Karpas-422 (cell line): ENCODE measurements at regions not wholly inside any gene's neighbourhood (a gene's known extent, or its start where the extent isn't known, plus 50 kb on each side); places are given as distances from the start of the nearest gene placed in this dataset.

Experiments used
- DNase-seq: peaks from one replicate; pipeline ENCODE4 v3.0.0-alpha.2; 2015
- H2AFZ ChIP-seq: fragments of 200-600 bp; sonication (generic); 2 replicates; pipeline ENCODE4 v1.6.1; 2014; ENCODE audit warnings: antibody characterized with exemption, low read length, mixed read lengths
- H3K27ac ChIP-seq: fragments of 200-600 bp; sonication (generic); 2 replicates; pipeline ENCODE4 v1.5.1; 2014; ENCODE audit warnings: mild to moderate bottlenecking, low read length, moderate library complexity
- H3K27me3 ChIP-seq: fragments of 200-600 bp; sonication (generic); 2 replicates; pipeline ENCODE4 v1.6.1; 2014; ENCODE audit warnings: low read length, mixed read lengths
- H3K36me3 ChIP-seq: fragments of 200-600 bp; sonication (generic); 2 replicates; pipeline ENCODE4 v1.6.1; 2014; ENCODE audit warnings: low read length, mixed read lengths; ENCODE audit not compliant: insufficient read depth
- H3K4me1 ChIP-seq: fragments of 200-600 bp; sonication (generic); 2 replicates; pipeline ENCODE4 v1.6.1; 2014; ENCODE audit warnings: mild to moderate bottlenecking, low read length, mixed read lengths
- H3K4me2 ChIP-seq: fragments of 200-600 bp; sonication (generic); 2 replicates; pipeline ENCODE4 v1.6.1; 2014; ENCODE audit warnings: low read length, low read depth, mild to moderate bottlenecking; ENCODE audit not compliant: poor library complexity, severe bottlenecking
- H3K4me3 ChIP-seq: fragments of 200-600 bp; sonication (generic); 2 replicates; pipeline ENCODE4 v1.5.1; 2014; ENCODE audit warnings: mild to moderate bottlenecking, antibody characterized with exemption, low read length, mixed read lengths
- H3K79me2 ChIP-seq: fragments of 200-600 bp; sonication (generic); 2 replicates; pipeline ENCODE4 v1.6.1; 2014; ENCODE audit warnings: mild to moderate bottlenecking, low read length, mixed read lengths
- H3K9ac ChIP-seq: fragments of 200-600 bp; sonication (generic); 2 replicates; pipeline ENCODE4 v1.6.0; 2014; ENCODE audit warnings: low read length
- H3K9me2 ChIP-seq: fragments of 200-600 bp; sonication (generic), shearing (Covaris generic); replicated peaks from 2 replicates; pipeline ENCODE4 v1.6.0; 2014; ENCODE audit warnings: mild to moderate bottlenecking, low read length, moderate library complexity; ENCODE audit not compliant: insufficient read depth
- H3K9me3 ChIP-seq: fragments of 300-700, 200-600 bp; sonication (generic); 2 replicates; pipeline ENCODE4 v1.6.1; 2014; ENCODE audit warnings: low read length, mixed read lengths
- H4K20me1 ChIP-seq: fragments of 200-600 bp; sonication (generic); 2 replicates; pipeline ENCODE4 v1.6.1; 2014; ENCODE audit warnings: mild to moderate bottlenecking, antibody characterized with exemption, low read length, low read depth; ENCODE audit not compliant: insufficient read depth

DNA sequence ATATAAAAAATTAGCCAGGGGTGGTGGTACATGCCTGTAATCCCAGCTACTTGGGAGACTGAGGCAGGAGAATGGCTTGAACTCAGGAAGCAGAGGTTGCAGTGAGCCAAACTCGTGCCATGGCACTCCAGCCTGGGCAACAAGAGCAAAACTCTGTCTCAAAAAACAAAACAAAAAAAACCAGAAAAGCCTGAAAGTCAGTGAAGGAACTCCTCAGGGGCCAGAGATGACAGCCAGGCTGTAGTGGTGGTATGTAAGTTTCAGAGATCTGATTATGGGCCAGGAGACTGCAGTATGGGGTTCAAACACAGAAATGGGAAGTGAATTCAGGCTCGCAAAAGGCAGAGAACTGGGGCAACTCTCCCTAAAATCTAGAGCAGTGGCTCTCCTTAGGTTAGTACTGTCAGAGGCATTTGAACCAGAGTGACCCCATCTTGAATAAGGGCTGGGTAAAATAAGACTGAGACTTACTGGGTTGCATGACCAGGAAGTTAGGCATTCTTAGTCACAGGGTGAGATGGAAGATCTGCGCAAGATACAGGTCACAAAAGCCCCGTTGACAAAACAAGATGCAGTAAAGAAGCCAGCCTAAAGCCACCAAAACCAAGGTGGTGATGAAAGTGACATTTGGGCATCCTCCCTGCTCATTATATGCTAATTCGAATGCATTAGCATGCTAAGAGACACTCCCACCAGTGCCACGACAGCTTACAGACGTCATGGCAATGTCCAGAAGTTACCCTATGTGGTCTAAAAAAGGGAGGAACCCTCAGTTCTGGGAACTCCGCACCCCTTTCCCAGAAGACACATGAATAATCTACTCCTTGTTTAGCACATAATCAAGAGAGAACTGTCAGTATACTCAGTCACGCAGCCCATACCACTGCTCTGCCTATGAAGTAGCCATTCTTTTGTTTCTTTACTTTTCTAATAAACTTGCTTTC lies 120.2 kb upstream of the XYLT1 start:
- H3K79me2 ChIP-seq: no peaks in the 10 kb centered on the region

GRCh38 chr16:17589898-17590297 lies 119.1 kb upstream of the XYLT1 start:
- peaks cover 5% of the 10 kb centered on the region for H3K9me3 ChIP-seq

More for the DNA sequence above, 120.2 kb upstream of the XYLT1 start:
- no peak overlapping the region for H3K9ac ChIP-seq
- H4K20me1 ChIP-seq: no peaks in the 10 kb centered on the region
- no peak overlapping the region for H2AFZ ChIP-seq
- H3K4me2 ChIP-seq: no peak overlapping the region
- no peak overlapping the region for H3K27ac ChIP-seq
- H3K9me2 ChIP-seq: no peaks in the 10 kb centered on the region
- no peaks in the 10 kb centered on the region for H3K36me3 ChIP-seq
- no peaks in the 10 kb centered on the region for H3K9me3 ChIP-seq
- H3K27me3 ChIP-seq: no peaks in the 10 kb centered on the region
- H3K4me1 ChIP-seq: peaks cover 2% of the 10 kb centered on the region; the same call in 1 of the 2 replicates
- no peak for DNase-seq
- no peak overlapping the region for H3K4me3 ChIP-seq

GRCh38 chr16:17585449-17586074 lies 114.8 kb upstream of the XYLT1 start:
- no peaks in the 10 kb centered on the region for H3K4me1 ChIP-seq
- H3K9ac ChIP-seq: no peak overlapping the region
- no peaks in the 10 kb centered on the region; the same call in 1 of the 2 replicates for H3K27me3 ChIP-seq
- no peak for DNase-seq
- H3K36me3 ChIP-seq: no peaks in the 10 kb centered on the region
- no peaks in the 10 kb centered on the region for H3K9me2 ChIP-seq
- H3K4me2 ChIP-seq: no peak overlapping the region
- no peaks in the 10 kb centered on the region for H3K79me2 ChIP-seq
- H2AFZ ChIP-seq: no peak overlapping the region
- no peak overlapping the region for H3K4me3 ChIP-seq
- peaks cover 9% of the 10 kb centered on the region for H3K9me3 ChIP-seq
- no peak overlapping the region for H3K27ac ChIP-seq
- no peaks in the 10 kb centered on the region for H4K20me1 ChIP-seq

More at GRCh38 chr16:17589898-17590297, 119.1 kb upstream of the XYLT1 start:
- H4K20me1 ChIP-seq: no peaks in the 10 kb centered on the region
- no peaks in the 10 kb centered on the region for H3K36me3 ChIP-seq
- H3K4me2 ChIP-seq: no peak overlapping the region
- H3K27me3 ChIP-seq: no peaks in the 10 kb centered on the region; the same call in 1 of the 2 replicates
- H3K9ac ChIP-seq: no peak overlapping the region
- H3K9me2 ChIP-seq: no peaks in the 10 kb centered on the region
- no peak overlapping the region for H2AFZ ChIP-seq
- H3K4me3 ChIP-seq: no peak overlapping the region
- no peak overlapping the region for H3K27ac ChIP-seq
- peaks cover 2% of the 10 kb centered on the region; the same call in 1 of the 2 replicates for H3K4me1 ChIP-seq
- no peaks in the 10 kb centered on the region for H3K79me2 ChIP-seq
- DNase-seq: no peak

GRCh38 chr16:17578981-17579874 lies 108.5 kb upstream of the XYLT1 start:
- Histone ChIP-seq H2AFZ (no peak overlapping the region), H3K4me2 (no peak overlapping the region)
- peak; percentile 87 for DNase-seq

DNA sequence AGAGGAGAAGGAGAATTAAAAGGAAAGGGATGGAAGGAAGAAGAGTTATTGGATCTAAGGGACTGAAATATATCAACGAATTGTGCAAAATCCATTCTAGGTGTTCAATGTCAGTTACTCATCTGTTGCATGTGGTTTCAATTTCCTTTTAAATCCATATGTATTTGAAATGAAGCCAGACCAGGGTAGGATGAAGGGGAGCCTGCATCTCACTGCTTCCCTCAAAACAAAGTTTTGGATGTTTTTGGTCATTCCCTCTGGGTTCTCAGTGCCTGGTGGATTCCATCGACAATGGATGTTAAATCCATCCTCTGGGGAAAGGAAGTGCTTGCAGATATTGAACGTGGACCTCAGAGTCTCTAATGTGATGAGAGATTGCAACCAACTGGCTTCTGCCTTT lies 103.5 kb upstream of the XYLT1 start:
- no peak overlapping the region for H3K4me2 ChIP-seq
- no peaks in the 10 kb centered on the region for H3K36me3 ChIP-seq
- no peaks in the 10 kb centered on the region for H3K27me3 ChIP-seq
- H3K9ac ChIP-seq: no peak overlapping the region
- DNase-seq: no peak
- no peak overlapping the region for H2AFZ ChIP-seq
- no peak overlapping the region for H3K4me3 ChIP-seq
- H3K4me1 ChIP-seq: no peaks in the 10 kb centered on the region
- H3K27ac ChIP-seq: no peak overlapping the region
- no peaks in the 10 kb centered on the region for H4K20me1 ChIP-seq
- no peaks in the 10 kb centered on the region for H3K9me2 ChIP-seq
- no peaks in the 10 kb centered on the region for H3K9me3 ChIP-seq
- H3K79me2 ChIP-seq: no peaks in the 10 kb centered on the region

More at GRCh38 chr16:17578981-17579874, 108.5 kb upstream of the XYLT1 start:
- H3K79me2 ChIP-seq: no peaks in the 10 kb centered on the region
- H3K27ac ChIP-seq: no peak overlapping the region
- H3K4me3 ChIP-seq: no peak overlapping the region
- no peaks in the 10 kb centered on the region for H3K9me2 ChIP-seq
- H3K9ac ChIP-seq: no peak overlapping the region
- H3K4me1 ChIP-seq: no peaks in the 10 kb centered on the region
- H3K36me3 ChIP-seq: no peaks in the 10 kb centered on the region
- H3K9me3 ChIP-seq: no peaks in the 10 kb centered on the region
- no peaks in the 10 kb centered on the region for H3K27me3 ChIP-seq
- H4K20me1 ChIP-seq: no peaks in the 10 kb centered on the region

GRCh38 chr16:17572145-17572544 lies 101.4 kb upstream of the XYLT1 start:
- no peak overlapping the region for H3K4me2 ChIP-seq
- no peaks in the 10 kb centered on the region for H3K9me2 ChIP-seq
- no peak overlapping the region for H3K4me3 ChIP-seq
- H4K20me1 ChIP-seq: no peaks in the 10 kb centered on the region
- no peaks in the 10 kb centered on the region for H3K4me1 ChIP-seq
- H3K27me3 ChIP-seq: no peaks in the 10 kb centered on the region
- no peak overlapping the region for H3K9ac ChIP-seq
- no peaks in the 10 kb centered on the region for H3K36me3 ChIP-seq
- no peaks in the 10 kb centered on the region for H3K9me3 ChIP-seq
- DNase-seq: no peak
- H2AFZ ChIP-seq: no peak overlapping the region
- no peaks in the 10 kb centered on the region for H3K79me2 ChIP-seq
- no peak overlapping the region for H3K27ac ChIP-seq

GRCh38 chr16:17571499-17572093 lies 100.8 kb upstream of the XYLT1 start:
- no peaks in the 10 kb centered on the region for H3K79me2 ChIP-seq
- H4K20me1 ChIP-seq: no peaks in the 10 kb centered on the region
- H3K4me1 ChIP-seq: no peaks in the 10 kb centered on the region
- no peaks in the 10 kb centered on the region for H3K9me3 ChIP-seq
- H3K4me3 ChIP-seq: no peak overlapping the region
- H3K36me3 ChIP-seq: no peaks in the 10 kb centered on the region
- H3K9me2 ChIP-seq: no peaks in the 10 kb centered on the region
- no peak overlapping the region for H3K4me2 ChIP-seq
- H3K9ac ChIP-seq: no peak overlapping the region
- H3K27ac ChIP-seq: no peak overlapping the region
- H3K27me3 ChIP-seq: no peaks in the 10 kb centered on the region
- no peak overlapping the region for H2AFZ ChIP-seq
- no peak for DNase-seq
